ENCODE measurements at regions not wholly inside any gene's neighbourhood (a gene's known extent, or its start where the extent isn't known, plus 50 kb on each side); places are given as distances from the start of the nearest gene placed in this dataset.

- no peak for TF ChIP-seq CTCF (IDR thresholded peaks at IDR 0.05)
- TF ChIP-seq REST (IDR thresholded peaks at IDR 0.05; ENCODE audit: insufficient read depth in 1 of 2, low read depth in 2 of 2, low read length in 1 of 2) = no peak
- TF ChIP-seq POLR2AphosphoS5 (IDR thresholded peaks at IDR 0.05; ENCODE audit: low read depth, low read length) = no peak
- no peak for TF ChIP-seq SIN3A (IDR thresholded peaks at IDR 0.05; ENCODE audit: borderline replicate concordance, insufficient read depth, low read depth, low read length)
Observed at GRCh38 chr14:43140453-43140852, 1366.6 kb downstream of the FSCB start.

All from Panc1 (cell line).